ENCODE measurements at regions not wholly inside any gene's neighbourhood (a gene's known extent, or its start where the extent isn't known, plus 50 kb on each side); places are given as distances from the start of the nearest gene placed in this dataset.
"Not testable (repeated sequence)": the region's sequence is repeated elsewhere in the genome, so short reads cannot be mapped to it uniquely, and the experiment has no call there.

- H3K4me3 Mint-ChIP-seq; H3K27me3 Mint-ChIP-seq; H3K4me1 Mint-ChIP-seq; H3K27ac Mint-ChIP-seq; ATAC-seq (replicated peaks); H3K36me3 Mint-ChIP-seq (ENCODE audit: low read depth): not testable (repeated sequence)
- H3K9me3 Mint-ChIP-seq: peaks cover 26% of the 10 kb centered on the region
Observed at GRCh38 chr12:73009138-73009834, 737.1 kb downstream of the TRHDE start.

GRCh38 chr12:73017981-73018380, 745.8 kb downstream of the TRHDE start:
- peaks cover 4% of the 10 kb centered on the region for H3K9me3 Mint-ChIP-seq
- ATAC-seq (replicated peaks): no peak
- H3K27ac Mint-ChIP-seq: no peak overlapping the region

GRCh38 chr12:73053893-73054292, 781.7 kb downstream of the TRHDE start:
- Mint-ChIP-seq H3K27me3 (no peaks in the 10 kb centered on the region), H3K27ac (no peak overlapping the region), H3K9me3 (peaks cover 5% of the 10 kb centered on the region), H3K4me1 (no peaks in the 10 kb centered on the region), H3K36me3 (ENCODE audit: low read depth) (no peaks in the 10 kb centered on the region), H3K4me3 (no peak overlapping the region)
- ATAC-seq (replicated peaks): no peak

More at GRCh38 chr12:73017981-73018380, 745.8 kb downstream of the TRHDE start:
- no peaks in the 10 kb centered on the region for H3K27me3 Mint-ChIP-seq
- no peak overlapping the region for H3K4me3 Mint-ChIP-seq
- H3K36me3 Mint-ChIP-seq (ENCODE audit: low read depth): no peaks in the 10 kb centered on the region
- H3K4me1 Mint-ChIP-seq: no peaks in the 10 kb centered on the region

DNA sequence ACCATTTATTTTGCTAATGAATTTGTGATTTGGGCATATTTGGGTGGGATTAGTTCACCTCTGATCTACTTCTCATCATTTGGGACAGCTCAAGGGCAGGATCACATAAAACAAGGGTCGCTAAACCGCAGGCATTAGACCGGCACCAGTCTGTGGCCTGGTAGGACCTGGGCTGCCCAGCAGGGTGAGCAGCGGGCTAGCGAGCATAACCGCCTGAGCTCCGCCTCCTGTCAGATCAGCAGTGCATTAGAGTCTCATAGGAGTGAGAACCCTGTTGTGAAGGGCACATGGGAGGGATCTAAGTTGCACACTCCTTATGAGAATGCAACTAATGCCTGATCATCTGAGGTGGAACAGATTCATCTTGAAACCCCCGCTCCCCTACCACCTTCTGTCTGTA, 785.3 kb downstream of the TRHDE start:
- H3K4me1 Mint-ChIP-seq: no peaks in the 10 kb centered on the region
- no peak for ATAC-seq (replicated peaks)
- H3K27ac Mint-ChIP-seq: no peak overlapping the region
- H3K36me3 Mint-ChIP-seq (ENCODE audit: low read depth): no peaks in the 10 kb centered on the region
- H3K27me3 Mint-ChIP-seq: no peaks in the 10 kb centered on the region
- H3K4me3 Mint-ChIP-seq: no peak overlapping the region
- H3K9me3 Mint-ChIP-seq: peaks cover 10% of the 10 kb centered on the region

DNA sequence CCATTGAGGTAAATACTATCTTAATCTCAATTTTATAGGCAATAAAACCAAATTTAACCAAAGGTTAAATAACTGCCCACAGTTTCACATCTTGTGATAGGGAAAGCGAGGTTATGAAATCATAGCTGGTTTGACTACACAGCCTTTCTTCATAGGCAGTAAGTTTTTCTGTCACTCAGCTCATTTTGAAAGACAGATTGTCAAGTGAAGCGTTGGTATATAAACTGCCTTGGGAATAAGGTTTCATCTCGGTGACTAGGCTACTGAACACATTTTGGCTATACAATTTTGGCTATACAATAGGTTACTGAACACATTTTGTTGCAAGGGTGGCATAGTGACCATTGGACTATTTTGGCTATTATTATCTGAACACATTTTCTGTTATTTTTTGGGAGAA, 793.7 kb downstream of the TRHDE start:
- no peak overlapping the region for H3K27ac Mint-ChIP-seq
- H3K36me3 Mint-ChIP-seq (ENCODE audit: low read depth): no peaks in the 10 kb centered on the region
- peaks cover 9% of the 10 kb centered on the region for H3K9me3 Mint-ChIP-seq
- no peak for ATAC-seq (replicated peaks)
- no peaks in the 10 kb centered on the region for H3K4me1 Mint-ChIP-seq
- H3K4me3 Mint-ChIP-seq: no peak overlapping the region
- no peaks in the 10 kb centered on the region for H3K27me3 Mint-ChIP-seq

- Mint-ChIP-seq H3K27me3 (no peaks in the 10 kb centered on the region), H3K4me3 (no peak overlapping the region), H3K27ac (no peak overlapping the region), H3K9me3 (peaks cover 13% of the 10 kb centered on the region), H3K36me3 (ENCODE audit: low read depth) (no peaks in the 10 kb centered on the region), H3K4me1 (no peaks in the 10 kb centered on the region)
- no peak for ATAC-seq (replicated peaks)
Observed at GRCh38 chr12:73067616-73068015, 795.4 kb downstream of the TRHDE start.

DNA sequence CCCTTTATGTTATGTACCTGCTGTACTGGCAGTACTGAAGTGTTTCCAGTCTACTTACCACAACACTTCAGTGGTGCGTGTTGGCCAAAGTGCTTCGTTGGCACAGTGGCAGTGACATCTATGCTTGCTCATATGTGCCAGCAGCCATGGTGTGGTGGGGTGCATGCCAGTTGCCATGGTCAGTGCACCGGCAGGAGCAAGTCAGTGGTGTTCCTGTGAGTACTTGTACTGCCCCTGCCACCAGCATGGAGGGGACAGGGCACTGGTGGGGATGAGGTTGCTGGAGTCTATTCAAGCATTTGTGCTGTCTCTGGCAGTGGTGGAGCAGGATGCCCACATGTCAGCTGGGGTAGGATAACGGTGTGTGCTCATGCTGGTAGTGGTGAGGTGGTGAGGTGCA, 800.0 kb downstream of the TRHDE start:
- Mint-ChIP-seq H3K27me3 (no peaks in the 10 kb centered on the region), H3K27ac (no peak overlapping the region), H3K4me3 (no peak overlapping the region), H3K36me3 (ENCODE audit: low read depth) (no peaks in the 10 kb centered on the region), H3K4me1 (no peaks in the 10 kb centered on the region), H3K9me3 (peaks cover 25% of the 10 kb centered on the region)
- no peak for ATAC-seq (replicated peaks)

DNA sequence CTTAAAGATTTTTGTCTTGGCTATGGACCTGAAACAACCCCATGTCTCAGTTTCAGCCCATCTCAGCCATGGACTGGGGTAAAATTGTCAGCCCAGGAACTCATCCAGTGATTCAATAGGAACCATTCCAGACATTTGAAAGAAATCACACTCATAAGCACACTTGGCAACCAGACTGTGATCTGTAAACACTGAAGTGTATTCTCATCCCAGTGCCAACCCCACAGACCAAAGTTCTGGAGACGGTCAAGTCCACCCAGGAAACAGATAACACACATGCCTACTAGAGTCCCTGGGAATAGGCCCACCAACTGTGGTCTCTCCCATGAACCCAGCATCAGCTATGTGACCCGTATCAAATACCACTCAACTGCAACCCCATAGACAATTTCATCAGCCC, 804.6 kb downstream of the TRHDE start:
- Mint-ChIP-seq H3K27me3 (no peaks in the 10 kb centered on the region), H3K27ac (no peak overlapping the region), H3K4me1 (no peaks in the 10 kb centered on the region), H3K4me3 (no peak overlapping the region), H3K36me3 (ENCODE audit: low read depth) (no peaks in the 10 kb centered on the region), H3K9me3 (peaks cover 20% of the 10 kb centered on the region)
- no peak for ATAC-seq (replicated peaks)

DNA sequence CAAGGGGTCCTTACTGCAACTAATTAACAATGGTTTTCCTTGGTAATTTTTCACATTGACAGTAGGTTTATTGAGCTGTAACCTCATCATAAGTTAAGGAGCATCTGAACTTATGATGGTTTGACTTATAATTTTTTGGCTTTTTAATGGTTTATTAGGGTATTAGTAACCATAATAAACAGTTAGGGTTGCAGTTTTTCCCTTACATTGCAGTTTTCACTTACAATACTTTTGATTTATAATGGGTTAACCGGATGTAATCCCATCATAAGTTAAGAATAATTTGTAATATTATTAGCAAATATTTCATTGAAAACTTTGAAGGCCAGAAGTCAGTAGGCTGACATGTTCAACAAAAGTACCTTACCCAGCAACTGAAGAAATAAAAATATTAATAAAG, 811.6 kb downstream of the TRHDE start:
- H3K36me3 Mint-ChIP-seq (ENCODE audit: low read depth): no peaks in the 10 kb centered on the region
- no peaks in the 10 kb centered on the region for H3K4me1 Mint-ChIP-seq
- ATAC-seq (replicated peaks): no peak
- no peak overlapping the region for H3K4me3 Mint-ChIP-seq
- H3K27me3 Mint-ChIP-seq: no peaks in the 10 kb centered on the region
- H3K9me3 Mint-ChIP-seq: peaks cover 17% of the 10 kb centered on the region
- H3K27ac Mint-ChIP-seq: no peak overlapping the region

- Mint-ChIP-seq H3K9me3 (peaks cover 16% of the 10 kb centered on the region), H3K27ac (no peak overlapping the region), H3K4me3 (no peak overlapping the region), H3K4me1 (no peaks in the 10 kb centered on the region), H3K36me3 (ENCODE audit: low read depth) (no peaks in the 10 kb centered on the region), H3K27me3 (no peaks in the 10 kb centered on the region)
- no peak for ATAC-seq (replicated peaks)
Observed at GRCh38 chr12:73106296-73106695, 834.1 kb downstream of the TRHDE start.

- no peak overlapping the region for H3K27ac Mint-ChIP-seq
- H3K27me3 Mint-ChIP-seq: no peaks in the 10 kb centered on the region
- H3K4me1 Mint-ChIP-seq: no peaks in the 10 kb centered on the region
- ATAC-seq (replicated peaks): no peak
- no peak overlapping the region for H3K4me3 Mint-ChIP-seq
- H3K9me3 Mint-ChIP-seq: peaks cover 14% of the 10 kb centered on the region
- no peaks in the 10 kb centered on the region for H3K36me3 Mint-ChIP-seq (ENCODE audit: low read depth)
Observed at GRCh38 chr12:73106896-73107295, 834.7 kb downstream of the TRHDE start.

GRCh38 chr12:73110816-73111215, 838.6 kb downstream of the TRHDE start:
- ATAC-seq (replicated peaks): no peak
- H3K9me3 Mint-ChIP-seq: peaks cover 6% of the 10 kb centered on the region
- no peaks in the 10 kb centered on the region for H3K4me1 Mint-ChIP-seq
- H3K27me3 Mint-ChIP-seq: no peaks in the 10 kb centered on the region
- H3K27ac Mint-ChIP-seq: no peak overlapping the region
- no peak overlapping the region for H3K4me3 Mint-ChIP-seq
- no peaks in the 10 kb centered on the region for H3K36me3 Mint-ChIP-seq (ENCODE audit: low read depth)

DNA sequence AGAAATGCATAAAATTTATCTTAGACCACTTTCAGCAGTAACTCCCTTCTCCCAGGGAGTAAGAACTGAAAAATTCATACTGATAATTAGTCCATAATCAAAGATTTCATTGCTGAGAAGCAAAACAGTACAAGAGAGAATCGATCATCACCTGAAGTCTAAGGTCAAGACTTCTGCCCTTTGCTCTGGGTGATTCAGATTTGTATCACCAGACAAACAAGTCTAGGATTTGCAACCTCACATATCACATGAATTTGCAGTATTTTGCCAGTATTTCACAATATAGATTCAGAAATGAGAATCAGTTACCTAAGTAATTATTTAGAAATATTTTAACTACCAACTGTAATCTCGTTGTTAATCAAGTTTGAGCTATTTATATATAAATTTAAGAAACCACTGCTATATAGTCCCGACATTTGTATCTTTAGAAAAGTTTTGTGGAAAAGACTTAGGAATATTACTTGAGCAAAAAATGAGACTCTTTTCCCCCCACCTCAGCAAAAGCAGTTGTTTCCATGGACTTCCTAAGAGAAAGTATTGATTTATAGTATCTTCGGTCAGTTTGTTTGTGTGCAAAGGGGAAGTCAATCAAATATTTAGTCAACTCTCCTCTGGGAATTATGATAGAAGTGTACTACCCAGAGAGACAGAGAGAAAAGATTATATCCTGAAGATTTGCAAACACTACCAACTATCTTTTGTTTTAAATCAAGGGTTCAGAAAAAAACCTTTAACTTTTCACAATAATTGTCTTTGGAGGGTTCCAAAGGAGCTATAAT, 840.1 kb downstream of the TRHDE start:
- Mint-ChIP-seq H3K4me3 (no peak overlapping the region), H3K27ac (no peak overlapping the region), H3K4me1 (no peaks in the 10 kb centered on the region), H3K36me3 (ENCODE audit: low read depth) (no peaks in the 10 kb centered on the region), H3K9me3 (peaks cover 6% of the 10 kb centered on the region), H3K27me3 (no peaks in the 10 kb centered on the region)
- no peak for ATAC-seq (replicated peaks)

- peaks cover 8% of the 10 kb centered on the region for H3K9me3 Mint-ChIP-seq
- no peak for ATAC-seq (replicated peaks)
- H3K27ac Mint-ChIP-seq: no peak overlapping the region
Observed at GRCh38 chr12:73124480-73124879, 852.3 kb downstream of the TRHDE start.

DNA sequence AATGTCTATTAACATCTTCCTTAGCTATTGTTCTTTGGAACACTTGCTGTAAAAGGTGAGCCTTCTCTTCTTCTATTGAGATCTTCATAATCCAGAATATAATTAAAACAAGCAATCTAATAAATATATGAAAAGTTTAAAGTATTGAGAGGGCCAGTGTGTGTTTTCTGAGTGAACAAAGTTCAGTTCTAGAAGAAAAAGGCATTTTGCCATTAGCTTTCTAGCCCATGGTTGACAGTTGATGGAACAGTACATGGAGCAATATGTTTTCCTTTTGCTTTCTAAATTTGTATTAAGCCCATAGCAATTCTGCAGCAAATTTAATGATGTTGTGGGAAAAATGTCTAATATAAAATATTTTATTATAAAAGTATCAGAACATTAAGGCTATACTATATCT, 853.0 kb downstream of the TRHDE start:
- no peak for ATAC-seq (replicated peaks)
- Mint-ChIP-seq H3K4me1 (no peaks in the 10 kb centered on the region), H3K27me3 (no peaks in the 10 kb centered on the region), H3K27ac (no peak overlapping the region), H3K9me3 (peaks cover 8% of the 10 kb centered on the region), H3K36me3 (ENCODE audit: low read depth) (no peaks in the 10 kb centered on the region), H3K4me3 (no peak overlapping the region)

More at GRCh38 chr12:73124480-73124879, 852.3 kb downstream of the TRHDE start:
- no peaks in the 10 kb centered on the region for H3K4me1 Mint-ChIP-seq
- H3K4me3 Mint-ChIP-seq: no peak overlapping the region
- no peaks in the 10 kb centered on the region for H3K36me3 Mint-ChIP-seq (ENCODE audit: low read depth)
- no peaks in the 10 kb centered on the region for H3K27me3 Mint-ChIP-seq
